Fibroblast of villous mesenchyme (primary cell): ENCODE measurements at regions not wholly inside any gene's neighbourhood (a gene's known extent, or its start where the extent isn't known, plus 50 kb on each side); places are given as distances from the start of the nearest gene placed in this dataset.
"Not testable (repeated sequence)": the region's sequence is repeated elsewhere in the genome, so short reads cannot be mapped to it uniquely, and the experiment has no call there.

Experiments
- DNase-seq: peaks from one replicate; pipeline ENCODE4 v3.0.0-alpha.2; 2010; ENCODE audit warnings: low read depth
- H3K4me3 ChIP-seq: 2 replicates; pipeline ENCODE4 v1.5.1; 2011; ENCODE audit warnings: low read depth, mild to moderate bottlenecking, low read length
- TF ChIP-seq, protein P1 (sequence below): IDR thresholded peaks from 2 replicates; pipeline ENCODE4 v1.5.1; 2012; ENCODE audit warnings: low read depth, mild to moderate bottlenecking, low read length; ENCODE audit not compliant: insufficient read depth

GRCh38 chr16:85203462-85203813 is 91.2 kb upstream of the CIBAR2 start:
- H3K4me3 ChIP-seq: no peak overlapping the region
- no peak for DNase-seq
- TF ChIP-seq, protein P1, sequence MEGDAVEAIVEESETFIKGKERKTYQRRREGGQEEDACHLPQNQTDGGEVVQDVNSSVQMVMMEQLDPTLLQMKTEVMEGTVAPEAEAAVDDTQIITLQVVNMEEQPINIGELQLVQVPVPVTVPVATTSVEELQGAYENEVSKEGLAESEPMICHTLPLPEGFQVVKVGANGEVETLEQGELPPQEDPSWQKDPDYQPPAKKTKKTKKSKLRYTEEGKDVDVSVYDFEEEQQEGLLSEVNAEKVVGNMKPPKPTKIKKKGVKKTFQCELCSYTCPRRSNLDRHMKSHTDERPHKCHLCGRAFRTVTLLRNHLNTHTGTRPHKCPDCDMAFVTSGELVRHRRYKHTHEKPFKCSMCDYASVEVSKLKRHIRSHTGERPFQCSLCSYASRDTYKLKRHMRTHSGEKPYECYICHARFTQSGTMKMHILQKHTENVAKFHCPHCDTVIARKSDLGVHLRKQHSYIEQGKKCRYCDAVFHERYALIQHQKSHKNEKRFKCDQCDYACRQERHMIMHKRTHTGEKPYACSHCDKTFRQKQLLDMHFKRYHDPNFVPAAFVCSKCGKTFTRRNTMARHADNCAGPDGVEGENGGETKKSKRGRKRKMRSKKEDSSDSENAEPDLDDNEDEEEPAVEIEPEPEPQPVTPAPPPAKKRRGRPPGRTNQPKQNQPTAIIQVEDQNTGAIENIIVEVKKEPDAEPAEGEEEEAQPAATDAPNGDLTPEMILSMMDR: no peak

DNA sequence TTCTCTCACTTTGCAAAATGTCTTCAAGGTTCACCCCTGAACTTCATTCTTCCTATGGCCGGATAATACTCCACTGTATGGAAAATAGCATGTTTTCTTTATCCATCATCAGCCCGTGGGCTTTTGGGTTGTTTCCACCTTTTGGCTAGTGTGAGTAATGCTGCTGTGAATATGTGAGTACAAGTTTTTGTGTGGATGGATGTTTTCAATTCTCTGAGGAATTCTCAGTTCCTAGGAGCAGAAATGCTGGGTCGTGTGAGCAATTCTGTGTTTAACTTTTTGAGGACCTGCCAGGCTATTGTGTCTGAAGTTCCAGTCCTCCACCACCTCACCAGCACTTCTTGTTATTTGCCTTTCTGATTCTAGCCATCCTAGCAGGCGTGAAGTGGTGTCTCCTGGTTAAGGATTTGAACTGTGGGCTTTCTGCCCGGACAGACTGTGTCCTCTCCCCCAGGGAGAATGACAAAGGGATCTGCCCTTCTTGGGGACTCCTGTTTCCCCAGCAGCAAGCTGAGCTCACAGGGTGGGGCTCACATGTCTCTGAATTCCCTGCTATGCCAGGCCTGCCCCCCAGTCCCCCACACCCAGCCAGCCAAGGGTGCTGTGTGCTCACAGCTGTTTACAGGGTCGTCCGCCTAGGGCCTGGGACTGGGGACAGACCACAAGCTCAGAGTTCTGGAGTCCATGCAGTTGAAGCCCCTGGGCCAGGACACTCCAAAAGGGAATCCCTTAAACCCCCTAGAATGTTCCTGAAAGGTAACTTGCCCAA is 92.2 kb upstream of the CIBAR2 start:
- no peak overlapping the region for H3K4me3 ChIP-seq
- peak; percentile 71 for DNase-seq
- TF ChIP-seq, protein P1: no peak

DNA sequence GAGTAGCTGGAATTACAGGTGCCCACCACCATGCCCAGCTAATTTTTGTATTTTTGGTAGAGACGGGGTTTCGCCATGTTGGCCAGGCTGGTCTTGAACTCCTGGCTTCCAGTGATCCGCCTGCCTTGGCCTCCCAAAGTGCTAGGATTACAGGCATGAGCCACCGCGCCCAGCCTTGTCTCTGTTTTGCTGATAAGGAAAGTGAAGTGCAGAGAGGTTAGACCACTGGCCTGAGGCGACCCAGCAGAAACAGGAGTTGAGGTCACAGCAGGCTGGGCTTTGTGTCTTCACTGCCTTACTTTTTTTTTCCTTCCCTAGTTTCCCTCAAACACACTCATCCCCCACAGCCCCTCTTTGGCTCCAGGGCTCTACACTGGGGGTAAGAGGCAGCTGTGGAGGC is 93.0 kb upstream of the CIBAR2 start:
- H3K4me3 ChIP-seq: not testable (repeated sequence)
- DNase-seq: peak; percentile 56

GRCh38 chr16:85205747-85206471 is 93.6 kb upstream of the CIBAR2 start:
- peak; percentile 88 for DNase-seq
- H3K4me3 ChIP-seq: no peak overlapping the region
- TF ChIP-seq, protein P1: no peak

DNA sequence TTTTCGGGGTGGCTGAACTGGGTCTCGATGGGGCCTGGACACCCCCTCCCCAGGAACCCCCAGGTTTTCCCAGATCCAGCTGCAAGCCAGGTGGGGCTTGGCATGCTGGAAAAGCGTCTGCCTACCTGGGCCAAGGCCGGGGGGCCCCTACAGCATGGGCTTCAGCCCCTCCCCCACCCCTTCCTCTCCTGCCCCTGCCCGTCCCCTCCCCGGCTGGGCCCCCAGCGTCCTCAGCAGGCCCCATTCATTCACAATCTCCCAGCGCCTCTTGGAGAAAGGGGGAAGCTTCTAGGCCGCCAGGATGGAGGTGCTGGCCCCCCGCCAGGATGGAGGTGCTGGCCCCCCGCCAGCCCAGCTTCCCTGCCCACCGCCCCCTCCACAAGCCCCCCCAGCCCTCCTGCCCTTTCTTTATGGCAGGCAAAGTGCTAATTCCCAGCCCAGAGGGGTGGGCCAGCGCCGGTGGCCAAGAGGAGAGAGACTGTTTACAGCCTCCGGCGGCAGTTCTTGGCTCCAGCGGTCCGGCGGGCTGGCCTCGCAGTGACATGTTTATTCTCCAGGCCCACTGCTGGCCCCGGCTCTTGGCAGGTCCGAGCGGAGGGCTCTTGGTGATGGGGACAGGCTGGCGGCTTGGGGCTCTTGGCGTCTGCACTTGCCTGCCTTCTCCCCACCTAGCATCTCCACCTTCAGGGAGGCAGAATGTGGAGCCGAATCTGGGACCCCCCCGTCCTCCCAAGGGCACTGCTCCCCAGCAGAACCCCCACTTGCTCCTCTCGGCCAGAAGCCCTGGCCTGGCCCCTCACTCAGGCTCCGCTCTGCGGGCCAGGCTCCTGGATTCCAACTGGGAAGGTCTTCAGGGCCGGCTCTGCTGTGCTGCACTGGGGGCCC is 94.4 kb upstream of the CIBAR2 start:
- H3K4me3 ChIP-seq: no peak overlapping the region
- TF ChIP-seq, protein P1: no peak
- DNase-seq: peak; percentile 74

- peak; percentile 81 for DNase-seq
- TF ChIP-seq, protein P1: no peak
Measured at GRCh38 chr16:85207357-85207921, 95.2 kb upstream of the CIBAR2 start.

GRCh38 chr16:85208181-85208580 is 95.9 kb upstream of the CIBAR2 start:
- TF ChIP-seq, protein P1: no peak
- H3K4me3 ChIP-seq: no peak overlapping the region
- DNase-seq: no peak

More at GRCh38 chr16:85207357-85207921, 95.2 kb upstream of the CIBAR2 start:
- no peak overlapping the region for H3K4me3 ChIP-seq
